ENCODE measurements at regions not wholly inside any gene's neighbourhood (a gene's known extent, or its start where the extent isn't known, plus 50 kb on each side); places are given as distances from the start of the nearest gene placed in this dataset.

- Mint-ChIP-seq H3K36me3 (ENCODE audit: low read depth) (no peaks in the 10 kb centered on the region), H3K27ac (no peak overlapping the region), H3K4me1 (ENCODE audit: low read depth) (no peaks in the 10 kb centered on the region), H3K27me3 (no peaks in the 10 kb centered on the region), H3K9me3 (no peaks in the 10 kb centered on the region), H3K4me3 (no peak overlapping the region)
- intact Hi-C loops (cut with micrococcal nuclease): no loop called here
- CTCF ChIA-PET: no interaction called here
- TF ChIP-seq CTCF (IDR thresholded peaks at IDR 0.05): no peak
- DNase-seq (no peak), ATAC-seq (no peak)
- POLR2A ChIA-PET: no interaction called here
Observed at GRCh38 chr6:125421836-125422235, 120.1 kb upstream of the HDDC2 start.

- no peak overlapping the region for H3K4me3 Mint-ChIP-seq
- no peaks in the 10 kb centered on the region for H3K9me3 Mint-ChIP-seq
- TF ChIP-seq CTCF (IDR thresholded peaks at IDR 0.05): no peak
- intact Hi-C loops (cut with micrococcal nuclease): no loop called here
- CTCF ChIA-PET: no interaction called here
- POLR2A ChIA-PET: no interaction called here
- no peaks in the 10 kb centered on the region for H3K36me3 Mint-ChIP-seq (ENCODE audit: low read depth)
- DNase-seq: no peak
- peaks cover 3% of the 10 kb centered on the region for H3K27me3 Mint-ChIP-seq
- H3K4me1 Mint-ChIP-seq (ENCODE audit: low read depth): no peaks in the 10 kb centered on the region
- no peak for ATAC-seq
- no peak overlapping the region for H3K27ac Mint-ChIP-seq
Observed at GRCh38 chr6:125423047-125423446, 121.3 kb upstream of the HDDC2 start.

GRCh38 chr6:125431971-125432370, 130.2 kb upstream of the HDDC2 start:
- POLR2A ChIA-PET: no interaction called here
- Mint-ChIP-seq H3K9me3 (no peaks in the 10 kb centered on the region), H3K36me3 (ENCODE audit: low read depth) (no peaks in the 10 kb centered on the region), H3K4me3 (no peak overlapping the region), H3K4me1 (ENCODE audit: low read depth) (no peaks in the 10 kb centered on the region), H3K27ac (no peak overlapping the region), H3K27me3 (peaks cover 23% of the 10 kb centered on the region)
- ATAC-seq: no peak
- intact Hi-C loops (cut with micrococcal nuclease): no loop called here
- CTCF ChIA-PET: no interaction called here
- no peak for DNase-seq
- no peak for TF ChIP-seq CTCF (IDR thresholded peaks at IDR 0.05)

- H3K4me3 Mint-ChIP-seq: no peak overlapping the region
- H3K27me3 Mint-ChIP-seq: peaks cover 25% of the 10 kb centered on the region
- CTCF ChIA-PET: no interaction called here
- no peak for TF ChIP-seq CTCF (IDR thresholded peaks at IDR 0.05)
- no peak for DNase-seq
- no peak for ATAC-seq
- no peaks in the 10 kb centered on the region for H3K9me3 Mint-ChIP-seq
- H3K27ac Mint-ChIP-seq: no peak overlapping the region
- no peaks in the 10 kb centered on the region for H3K4me1 Mint-ChIP-seq (ENCODE audit: low read depth)
- no peaks in the 10 kb centered on the region for H3K36me3 Mint-ChIP-seq (ENCODE audit: low read depth)
- POLR2A ChIA-PET: no interaction called here
- intact Hi-C loops (cut with micrococcal nuclease): no loop called here
Observed at GRCh38 chr6:125432963-125433362, 131.2 kb upstream of the HDDC2 start.

GRCh38 chr6:125434760-125435159, 133.0 kb upstream of the HDDC2 start:
- no peak for TF ChIP-seq CTCF (IDR thresholded peaks at IDR 0.05)
- CTCF ChIA-PET: no interaction called here

More at GRCh38 chr6:125434760-125435159, 133.0 kb upstream of the HDDC2 start:
- no peaks in the 10 kb centered on the region for H3K4me1 Mint-ChIP-seq (ENCODE audit: low read depth)
- H3K9me3 Mint-ChIP-seq: no peaks in the 10 kb centered on the region
- no peak overlapping the region for H3K27ac Mint-ChIP-seq
- H3K36me3 Mint-ChIP-seq (ENCODE audit: low read depth): no peaks in the 10 kb centered on the region
- POLR2A ChIA-PET: no interaction called here
- H3K4me3 Mint-ChIP-seq: no peak overlapping the region
- intact Hi-C loops (cut with micrococcal nuclease): no loop called here
- DNase-seq: no peak
- no peak for ATAC-seq
- H3K27me3 Mint-ChIP-seq: peaks cover 18% of the 10 kb centered on the region
